PC-9 (cell line): ENCODE measurements at regions not wholly inside any gene's neighbourhood (a gene's known extent, or its start where the extent isn't known, plus 50 kb on each side); places are given as distances from the start of the nearest gene placed in this dataset.

ENCODE experiments used
- EZH2 ChIP-seq: fragments of 200-600 bp; sonication (generic); IDR thresholded peaks from 2 replicates; pipeline ENCODE4 v1.8.0; 2017; ENCODE audit warnings: antibody characterized with exemption, low read depth
- TF ChIP-seq, protein P1 (sequence below): fragments of 200-600 bp; sonication (generic); conservative IDR thresholded peaks from 2 replicates; pipeline ENCODE4 v1.6.1; 2017; ENCODE audit warnings: mixed run types, antibody characterized with exemption, mild to moderate bottlenecking, moderate library complexity

DNA sequence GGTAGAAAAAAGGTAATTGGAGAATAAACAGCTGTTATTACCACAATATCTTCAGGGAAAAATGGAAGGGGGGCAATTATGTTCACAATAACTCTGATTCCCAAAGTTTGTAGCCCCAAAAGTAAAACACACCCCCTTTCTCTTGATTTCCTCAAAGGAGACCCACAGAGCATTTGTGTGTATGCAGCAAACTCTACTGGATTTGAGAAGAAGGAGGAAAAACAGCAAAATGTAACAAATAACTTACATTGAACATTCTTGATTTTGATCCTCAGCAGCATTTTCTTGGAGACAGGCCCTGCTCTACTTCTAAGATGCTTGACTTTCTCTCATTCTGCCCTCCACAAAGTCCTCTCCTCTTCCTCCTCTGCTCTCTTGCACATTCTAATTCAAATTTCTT lies 420.8 kb upstream of the EDIL3 start:
- TF ChIP-seq, protein P1, sequence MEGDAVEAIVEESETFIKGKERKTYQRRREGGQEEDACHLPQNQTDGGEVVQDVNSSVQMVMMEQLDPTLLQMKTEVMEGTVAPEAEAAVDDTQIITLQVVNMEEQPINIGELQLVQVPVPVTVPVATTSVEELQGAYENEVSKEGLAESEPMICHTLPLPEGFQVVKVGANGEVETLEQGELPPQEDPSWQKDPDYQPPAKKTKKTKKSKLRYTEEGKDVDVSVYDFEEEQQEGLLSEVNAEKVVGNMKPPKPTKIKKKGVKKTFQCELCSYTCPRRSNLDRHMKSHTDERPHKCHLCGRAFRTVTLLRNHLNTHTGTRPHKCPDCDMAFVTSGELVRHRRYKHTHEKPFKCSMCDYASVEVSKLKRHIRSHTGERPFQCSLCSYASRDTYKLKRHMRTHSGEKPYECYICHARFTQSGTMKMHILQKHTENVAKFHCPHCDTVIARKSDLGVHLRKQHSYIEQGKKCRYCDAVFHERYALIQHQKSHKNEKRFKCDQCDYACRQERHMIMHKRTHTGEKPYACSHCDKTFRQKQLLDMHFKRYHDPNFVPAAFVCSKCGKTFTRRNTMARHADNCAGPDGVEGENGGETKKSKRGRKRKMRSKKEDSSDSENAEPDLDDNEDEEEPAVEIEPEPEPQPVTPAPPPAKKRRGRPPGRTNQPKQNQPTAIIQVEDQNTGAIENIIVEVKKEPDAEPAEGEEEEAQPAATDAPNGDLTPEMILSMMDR, result no peak
- TF ChIP-seq EZH2, result no peak
